GM12801 (cell line): ENCODE measurements at regions not wholly inside any gene's neighbourhood (a gene's known extent, or its start where the extent isn't known, plus 50 kb on each side); places are given as distances from the start of the nearest gene placed in this dataset.

Source experiments
- CTCF ChIP-seq: IDR thresholded peaks from one replicate; pipeline ENCODE4 v1.5.1; 2011; ENCODE audit warnings: control low read depth; ENCODE audit not compliant: insufficient read length; ENCODE audit errors: extremely low read depth

DNA sequence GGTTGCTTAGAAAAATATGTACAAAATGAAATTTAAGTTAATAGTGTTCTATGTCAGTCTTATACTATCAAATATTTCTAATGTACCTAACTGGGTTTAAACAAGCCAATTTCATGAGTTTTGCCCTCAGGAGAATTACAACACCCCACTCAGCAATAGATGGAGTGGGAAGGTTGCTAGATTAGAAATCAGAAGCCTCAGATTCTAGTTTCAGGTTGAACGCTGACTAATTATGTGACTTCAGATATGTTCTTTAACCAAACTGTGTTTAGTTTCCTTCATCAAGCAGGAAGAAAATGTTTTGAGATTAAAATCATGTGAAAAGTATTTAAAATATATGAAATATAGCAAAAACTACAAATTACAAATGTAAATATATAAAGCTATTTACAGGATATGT, 133.8 kb upstream of the KCNH7 start:
- no peak for TF ChIP-seq CTCF

GRCh38 chr2:162968306-162968705, 129.7 kb upstream of the KCNH7 start:
- no peak for TF ChIP-seq CTCF

DNA sequence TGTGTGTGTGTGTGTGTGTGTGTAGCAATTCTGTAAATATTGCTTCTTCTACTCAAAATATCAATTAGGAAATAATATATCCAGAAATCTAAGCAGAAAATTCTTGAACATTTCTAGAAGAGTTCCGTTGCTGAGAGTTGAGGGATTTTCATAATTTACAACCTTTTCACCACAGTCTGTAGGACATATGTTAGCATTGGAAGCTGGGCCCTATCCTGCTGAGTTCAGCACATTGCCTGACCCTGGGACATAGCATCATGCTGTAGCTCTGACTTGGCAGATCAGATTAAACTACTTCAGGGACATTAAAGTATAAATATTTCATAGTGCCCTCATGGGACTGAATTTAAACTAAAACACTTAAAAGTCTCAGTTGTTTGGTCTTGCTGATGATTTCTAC, 129.2 kb upstream of the KCNH7 start:
- no peak for TF ChIP-seq CTCF

- no peak for TF ChIP-seq CTCF
These were observed 128.6 kb upstream of the KCNH7 start for GRCh38 chr2:162967147-162967546.

DNA sequence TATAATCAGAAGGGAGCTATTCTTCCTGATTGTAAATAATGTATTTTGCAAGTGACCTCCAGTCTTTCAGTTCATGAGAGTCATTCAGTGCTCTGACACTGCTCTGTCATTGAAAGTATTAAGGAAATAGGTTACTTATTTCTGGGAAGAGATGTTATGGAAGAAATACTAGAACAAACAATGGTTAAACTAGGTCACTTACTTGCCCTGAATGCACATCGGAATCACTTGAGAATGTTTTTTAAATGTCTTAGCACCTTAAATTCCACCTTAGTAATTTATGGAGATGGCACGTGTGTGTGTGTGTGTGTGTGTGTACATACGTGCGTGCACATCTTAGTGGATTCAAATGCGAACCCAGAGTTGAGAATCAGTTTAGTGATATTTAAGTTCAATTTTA, 126.6 kb upstream of the KCNH7 start:
- no peak for TF ChIP-seq CTCF

DNA sequence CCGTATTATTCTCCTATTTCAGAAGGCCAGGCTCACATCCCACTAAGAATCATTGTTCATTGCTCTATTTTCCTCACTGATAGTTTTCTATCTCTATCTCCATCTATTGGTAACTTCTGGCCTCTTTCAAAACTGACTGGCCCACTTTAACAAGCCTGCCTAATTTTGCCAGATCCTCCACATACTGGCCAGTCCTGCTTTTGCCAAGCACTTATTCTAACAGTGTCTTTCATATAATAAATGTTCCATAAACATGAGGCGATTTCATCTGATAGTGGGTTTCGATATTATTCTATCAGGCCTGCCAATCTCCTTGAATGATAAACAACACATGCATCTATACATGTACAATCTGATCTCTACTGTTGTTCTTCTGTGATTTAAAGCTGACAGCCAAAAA, 125.9 kb upstream of the KCNH7 start:
- TF ChIP-seq CTCF, result no peak

DNA sequence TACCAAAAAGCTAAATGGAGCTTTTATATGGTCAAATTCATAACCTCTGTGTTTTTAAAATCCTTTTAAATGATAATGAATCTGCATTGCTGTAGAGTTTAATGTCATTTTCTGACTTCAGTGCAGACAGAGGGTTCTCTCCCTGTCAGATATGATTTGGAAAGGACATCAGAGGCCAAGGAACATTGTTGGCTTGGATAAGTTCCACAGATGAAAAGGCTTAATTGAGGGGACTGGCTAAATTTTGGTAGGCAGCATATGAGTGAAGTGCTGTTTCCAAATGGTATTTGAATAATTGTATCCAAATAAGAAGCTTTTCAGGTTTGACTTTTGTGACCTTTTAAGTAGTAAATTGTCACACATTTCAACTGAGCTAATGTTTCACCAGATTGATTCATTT, 124.6 kb upstream of the KCNH7 start:
- TF ChIP-seq CTCF, result no peak

DNA sequence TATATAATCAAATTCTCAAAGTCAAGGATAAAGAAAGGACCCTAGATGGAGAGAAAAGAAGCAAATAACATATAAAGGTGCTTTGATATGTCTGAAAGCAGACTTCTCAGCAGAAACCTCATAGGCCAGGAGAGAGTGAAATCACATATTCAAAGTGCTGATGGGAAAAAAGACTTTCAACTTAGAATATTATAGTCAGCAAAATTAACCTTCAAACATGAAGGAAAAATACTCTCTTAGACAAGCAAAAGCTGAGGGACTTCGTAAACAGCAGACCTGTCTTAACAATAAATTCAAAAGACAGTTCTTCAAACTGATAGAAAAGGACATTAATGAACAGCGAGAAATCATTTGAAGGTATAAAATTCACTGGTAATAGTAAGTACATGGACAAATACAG, 107.2 kb upstream of the KCNH7 start:
- no peak for TF ChIP-seq CTCF
